ENCODE measurements at regions not wholly inside any gene's neighbourhood (a gene's known extent, or its start where the extent isn't known, plus 50 kb on each side); places are given as distances from the start of the nearest gene placed in this dataset.
"Not testable (repeated sequence)": the region's sequence is repeated elsewhere in the genome, so short reads cannot be mapped to it uniquely, and the experiment has no call there.

DNA sequence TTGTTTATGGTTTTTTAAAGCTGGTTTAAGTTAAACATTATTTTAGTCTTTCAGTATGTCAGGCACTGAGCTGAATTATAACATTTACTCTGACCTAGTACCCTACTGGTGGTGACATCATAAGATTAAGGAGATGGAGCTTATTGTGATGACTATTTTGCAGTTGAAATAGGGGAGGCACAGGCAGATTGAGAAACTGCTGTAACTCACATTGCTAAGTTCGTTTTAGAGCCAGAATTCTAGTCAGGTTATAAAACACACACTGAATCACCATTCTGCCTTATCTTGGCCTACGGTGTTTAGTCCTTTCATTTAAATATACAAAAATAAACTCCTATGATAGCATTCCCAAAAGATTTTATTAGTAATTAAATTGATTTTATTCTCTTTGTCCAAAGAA lies 584.1 kb downstream of the TFAP2A start:
- Histone ChIP-seq H3K9me3 (ENCODE audit: control insufficient read depth, low read depth, low read length) (no peaks in the 10 kb centered on the region), H3K4me3 (ENCODE audit: low read length) (no peak overlapping the region), H3K27ac (ENCODE audit: low read length) (no peak overlapping the region), H3K27me3 (ENCODE audit: control insufficient read depth, insufficient read depth, low read length) (no peaks in the 10 kb centered on the region), H3K9ac (ENCODE audit: low read length) (no peak overlapping the region), H3K4me1 (ENCODE audit: control insufficient read depth, low read depth, low read length) (no peaks in the 10 kb centered on the region), H3K36me3 (ENCODE audit: control insufficient read depth, low read depth, low read length) (no peaks in the 10 kb centered on the region)

DNA sequence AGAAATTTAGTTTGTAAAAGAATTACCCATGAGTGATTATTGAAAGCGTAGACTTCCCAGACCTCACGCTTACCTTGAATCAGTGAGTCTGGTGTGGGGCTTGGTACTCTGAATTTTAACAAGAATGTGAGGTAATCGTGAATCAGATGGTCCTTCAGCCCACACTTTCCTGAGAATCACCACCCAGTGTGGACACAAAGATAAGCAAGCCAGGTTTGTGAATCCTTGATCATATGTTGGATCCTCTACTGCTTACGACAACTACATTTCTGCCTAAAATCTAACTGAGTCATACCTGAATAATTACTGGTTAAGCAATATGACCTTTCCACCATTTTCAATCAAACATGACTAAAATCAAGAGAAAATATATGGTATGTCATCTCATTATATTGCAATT lies 589.3 kb downstream of the TFAP2A start:
- Histone ChIP-seq H3K9me3 (ENCODE audit: control insufficient read depth, low read depth, low read length) (no peaks in the 10 kb centered on the region), H3K27me3 (ENCODE audit: control insufficient read depth, insufficient read depth, low read length) (no peaks in the 10 kb centered on the region), H3K36me3 (ENCODE audit: control insufficient read depth, low read depth, low read length) (no peaks in the 10 kb centered on the region), H3K4me1 (ENCODE audit: control insufficient read depth, low read depth, low read length) (no peaks in the 10 kb centered on the region), H3K4me3 (ENCODE audit: low read length) (no peak overlapping the region), H3K9ac (ENCODE audit: low read length) (no peak overlapping the region), H3K27ac (ENCODE audit: low read length) (no peak overlapping the region)

DNA sequence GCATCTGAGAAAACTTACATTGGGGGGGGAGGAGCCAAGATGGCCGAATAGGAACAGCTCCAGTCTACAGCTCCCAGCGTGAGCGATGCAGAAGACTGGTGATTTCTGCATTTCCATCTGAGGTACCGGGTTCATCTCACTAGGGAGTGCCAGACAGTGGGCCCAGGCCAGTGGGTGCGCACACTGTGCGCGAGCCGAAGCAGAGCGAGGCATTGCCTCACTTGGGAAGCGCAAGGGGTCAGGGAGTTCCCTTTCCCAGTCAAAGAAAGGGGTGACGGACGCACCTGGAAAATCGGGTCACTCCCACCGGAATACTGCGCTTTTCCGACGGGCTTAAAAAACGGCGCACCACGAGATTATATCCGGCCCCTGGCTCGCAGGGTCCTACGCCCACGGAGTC lies 604.1 kb downstream of the TFAP2A start:
- not testable (repeated sequence) for H3K9ac ChIP-seq (ENCODE audit: low read length)

GRCh38 chr6:9810286-9810685 lies 604.6 kb downstream of the TFAP2A start:
- Histone ChIP-seq H3K36me3 (ENCODE audit: control insufficient read depth, low read depth, low read length) (no peaks in the 10 kb centered on the region), H3K4me1 (ENCODE audit: control insufficient read depth, low read depth, low read length) (no peaks in the 10 kb centered on the region), H3K27me3 (ENCODE audit: control insufficient read depth, insufficient read depth, low read length) (no peaks in the 10 kb centered on the region), H3K27ac (ENCODE audit: low read length) (no peak overlapping the region), H3K9me3 (ENCODE audit: control insufficient read depth, low read depth, low read length) (no peaks in the 10 kb centered on the region), H3K9ac (ENCODE audit: low read length) (no peak overlapping the region), H3K4me3 (ENCODE audit: low read length) (no peak overlapping the region)

More for the DNA sequence above, 604.1 kb downstream of the TFAP2A start:
- H3K27ac ChIP-seq (ENCODE audit: low read length); H3K4me1 ChIP-seq (ENCODE audit: control insufficient read depth, low read depth, low read length); H3K36me3 ChIP-seq (ENCODE audit: control insufficient read depth, low read depth, low read length); H3K27me3 ChIP-seq (ENCODE audit: control insufficient read depth, insufficient read depth, low read length); H3K4me3 ChIP-seq (ENCODE audit: low read length); H3K9me3 ChIP-seq (ENCODE audit: control insufficient read depth, low read depth, low read length): not testable (repeated sequence)

DNA sequence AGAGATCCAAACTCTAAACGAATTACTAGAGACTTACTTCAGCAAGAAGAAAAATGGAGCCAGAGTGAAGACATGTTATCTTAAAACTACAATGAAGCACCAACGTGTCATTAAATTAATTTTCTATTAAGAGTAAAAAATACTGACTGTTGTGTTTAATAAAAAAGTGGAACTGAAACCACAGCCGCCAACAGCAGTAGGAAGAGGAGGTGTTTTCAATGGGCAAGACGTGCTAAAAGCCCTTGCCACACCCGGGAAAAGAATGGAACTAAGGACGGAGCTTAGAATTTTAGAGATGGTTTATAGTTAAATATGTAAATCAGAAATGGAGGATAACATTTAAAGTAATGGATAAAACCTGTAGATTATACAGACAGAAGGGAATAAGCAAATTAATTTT lies 608.7 kb downstream of the TFAP2A start:
- H3K27ac ChIP-seq (ENCODE audit: low read length): no peak overlapping the region
- no peaks in the 10 kb centered on the region for H3K9me3 ChIP-seq (ENCODE audit: control insufficient read depth, low read depth, low read length)
- no peak overlapping the region for H3K9ac ChIP-seq (ENCODE audit: low read length)
- H3K4me3 ChIP-seq (ENCODE audit: low read length): no peak overlapping the region
- no peaks in the 10 kb centered on the region for H3K27me3 ChIP-seq (ENCODE audit: control insufficient read depth, insufficient read depth, low read length)
- H3K36me3 ChIP-seq (ENCODE audit: control insufficient read depth, low read depth, low read length): no peaks in the 10 kb centered on the region
- H3K4me1 ChIP-seq (ENCODE audit: control insufficient read depth, low read depth, low read length): no peaks in the 10 kb centered on the region

DNA sequence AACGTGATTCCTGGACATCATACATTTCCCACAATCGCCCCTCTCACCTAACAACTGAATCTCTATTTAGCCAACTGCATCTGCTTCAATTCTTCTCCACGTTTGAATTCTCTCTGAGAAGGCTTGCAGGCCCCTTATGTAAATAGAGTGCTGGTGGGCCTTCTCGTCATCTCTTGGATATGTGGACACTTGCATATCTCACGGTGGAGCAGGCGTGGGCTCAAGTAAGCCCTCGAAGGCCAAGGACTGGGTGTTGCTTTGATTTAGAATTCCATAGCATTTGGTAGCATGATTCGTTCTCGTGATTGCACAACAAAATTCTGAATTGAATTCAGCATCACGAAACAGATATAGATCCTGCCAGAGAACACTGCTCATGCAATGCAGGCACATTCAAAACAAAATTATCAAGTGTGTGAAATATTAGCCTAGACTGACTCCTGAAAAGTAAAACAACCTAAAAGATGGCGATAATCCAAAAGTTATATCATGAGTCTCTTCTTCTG lies 613.6 kb downstream of the TFAP2A start:
- Histone ChIP-seq H3K4me3 (ENCODE audit: low read length) (no peak overlapping the region), H3K36me3 (ENCODE audit: control insufficient read depth, low read depth, low read length) (no peaks in the 10 kb centered on the region), H3K9ac (ENCODE audit: low read length) (no peak overlapping the region), H3K9me3 (ENCODE audit: control insufficient read depth, low read depth, low read length) (no peaks in the 10 kb centered on the region), H3K27ac (ENCODE audit: low read length) (no peak overlapping the region), H3K4me1 (ENCODE audit: control insufficient read depth, low read depth, low read length) (no peaks in the 10 kb centered on the region), H3K27me3 (ENCODE audit: control insufficient read depth, insufficient read depth, low read length) (no peaks in the 10 kb centered on the region)

DNA sequence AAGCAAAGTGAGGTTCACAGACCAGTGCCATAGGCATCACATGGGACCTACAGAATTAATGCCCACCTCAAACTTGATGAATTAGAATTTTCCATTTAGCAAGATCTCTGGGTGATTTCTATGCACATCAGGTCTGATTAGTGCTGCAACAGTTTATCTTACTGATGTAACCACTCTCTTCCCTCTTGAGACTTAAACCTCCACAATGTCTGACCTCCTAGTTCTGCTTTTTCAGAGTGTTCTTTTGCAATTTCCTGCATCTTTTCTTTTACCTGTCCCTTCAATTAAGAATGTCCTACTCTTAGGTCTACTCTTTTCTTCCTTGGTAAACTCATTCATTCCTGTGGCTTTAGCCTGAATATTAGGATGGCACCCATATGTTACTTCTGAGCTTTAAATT lies 615.3 kb downstream of the TFAP2A start:
- H3K36me3 ChIP-seq (ENCODE audit: control insufficient read depth, low read depth, low read length): no peaks in the 10 kb centered on the region
- H3K27ac ChIP-seq (ENCODE audit: low read length): no peak overlapping the region
- H3K4me1 ChIP-seq (ENCODE audit: control insufficient read depth, low read depth, low read length): peaks cover 3% of the 10 kb centered on the region

DNA sequence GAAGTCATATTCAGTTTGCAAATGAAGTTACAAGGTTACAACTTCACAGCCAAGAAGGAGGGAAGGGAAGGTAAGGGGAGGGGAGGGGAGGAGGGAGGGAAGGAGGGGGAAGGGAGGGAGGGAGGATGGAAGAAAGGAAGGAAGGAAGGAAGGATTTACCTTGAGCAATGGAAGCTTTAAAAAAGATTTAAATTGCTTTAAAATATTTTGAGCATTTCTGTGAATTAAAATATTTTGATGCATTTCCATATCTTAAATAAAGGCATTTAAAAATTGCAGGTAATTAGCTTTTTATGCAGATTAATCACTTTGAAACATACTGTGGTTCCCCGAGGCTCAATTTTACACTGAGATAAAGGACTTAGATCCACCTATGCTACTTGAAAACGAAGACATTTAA lies 618.0 kb downstream of the TFAP2A start:
- no peaks in the 10 kb centered on the region for H3K9me3 ChIP-seq (ENCODE audit: control insufficient read depth, low read depth, low read length)
- no peaks in the 10 kb centered on the region for H3K27me3 ChIP-seq (ENCODE audit: control insufficient read depth, insufficient read depth, low read length)
- no peak overlapping the region for H3K4me3 ChIP-seq (ENCODE audit: low read length)
- no peak overlapping the region for H3K9ac ChIP-seq (ENCODE audit: low read length)
- H3K36me3 ChIP-seq (ENCODE audit: control insufficient read depth, low read depth, low read length): no peaks in the 10 kb centered on the region
- H3K27ac ChIP-seq (ENCODE audit: low read length): no peak overlapping the region
- peaks cover 3% of the 10 kb centered on the region for H3K4me1 ChIP-seq (ENCODE audit: control insufficient read depth, low read depth, low read length)

More for the DNA sequence above, 615.3 kb downstream of the TFAP2A start:
- Histone ChIP-seq H3K4me3 (ENCODE audit: low read length) (no peak overlapping the region), H3K27me3 (ENCODE audit: control insufficient read depth, insufficient read depth, low read length) (no peaks in the 10 kb centered on the region), H3K9me3 (ENCODE audit: control insufficient read depth, low read depth, low read length) (no peaks in the 10 kb centered on the region), H3K9ac (ENCODE audit: low read length) (no peak overlapping the region)

GRCh38 chr6:9795880-9796279 lies 619.0 kb downstream of the TFAP2A start:
- Histone ChIP-seq H3K4me3 (ENCODE audit: low read length) (no peak overlapping the region), H3K9me3 (ENCODE audit: control insufficient read depth, low read depth, low read length) (no peaks in the 10 kb centered on the region), H3K4me1 (ENCODE audit: control insufficient read depth, low read depth, low read length) (peaks cover 3% of the 10 kb centered on the region), H3K9ac (ENCODE audit: low read length) (no peak overlapping the region), H3K36me3 (ENCODE audit: control insufficient read depth, low read depth, low read length) (no peaks in the 10 kb centered on the region), H3K27ac (ENCODE audit: low read length) (no peak overlapping the region), H3K27me3 (ENCODE audit: control insufficient read depth, insufficient read depth, low read length) (no peaks in the 10 kb centered on the region)

GRCh38 chr6:9789201-9789600 lies 625.7 kb downstream of the TFAP2A start:
- H3K9ac ChIP-seq (ENCODE audit: low read length): no peak overlapping the region
- H3K27ac ChIP-seq (ENCODE audit: low read length): no peak overlapping the region
- H3K27me3 ChIP-seq (ENCODE audit: control insufficient read depth, insufficient read depth, low read length): no peaks in the 10 kb centered on the region
- no peak overlapping the region for H3K4me3 ChIP-seq (ENCODE audit: low read length)
- H3K4me1 ChIP-seq (ENCODE audit: control insufficient read depth, low read depth, low read length): no peaks in the 10 kb centered on the region
- no peaks in the 10 kb centered on the region for H3K9me3 ChIP-seq (ENCODE audit: control insufficient read depth, low read depth, low read length)
- H3K36me3 ChIP-seq (ENCODE audit: control insufficient read depth, low read depth, low read length): no peaks in the 10 kb centered on the region

DNA sequence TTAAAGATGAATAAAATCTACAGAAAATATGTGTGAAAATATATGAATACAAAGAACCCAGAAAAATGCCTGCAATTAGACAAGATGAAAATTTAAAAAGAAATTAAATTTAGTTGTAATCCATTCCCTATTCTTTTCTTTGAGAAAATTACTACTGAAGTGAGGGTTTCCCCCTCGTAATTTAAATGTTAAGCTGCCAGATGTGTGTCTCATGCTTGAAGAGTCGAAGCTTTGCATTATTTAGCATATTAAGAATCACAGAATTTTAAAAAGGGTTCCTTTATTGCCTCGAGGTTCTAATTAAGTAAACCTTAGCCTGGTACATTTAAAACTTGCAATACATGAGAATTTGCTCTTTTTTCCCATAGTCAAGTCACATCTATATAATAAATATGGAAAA lies 630.1 kb downstream of the TFAP2A start:
- H3K36me3 ChIP-seq (ENCODE audit: control insufficient read depth, low read depth, low read length): no peaks in the 10 kb centered on the region
- no peak overlapping the region for H3K27ac ChIP-seq (ENCODE audit: low read length)
- H3K4me1 ChIP-seq (ENCODE audit: control insufficient read depth, low read depth, low read length): no peaks in the 10 kb centered on the region
- H3K9ac ChIP-seq (ENCODE audit: low read length): no peak overlapping the region
- no peaks in the 10 kb centered on the region for H3K27me3 ChIP-seq (ENCODE audit: control insufficient read depth, insufficient read depth, low read length)
- H3K9me3 ChIP-seq (ENCODE audit: control insufficient read depth, low read depth, low read length): no peaks in the 10 kb centered on the region
- no peak overlapping the region for H3K4me3 ChIP-seq (ENCODE audit: low read length)

DNA sequence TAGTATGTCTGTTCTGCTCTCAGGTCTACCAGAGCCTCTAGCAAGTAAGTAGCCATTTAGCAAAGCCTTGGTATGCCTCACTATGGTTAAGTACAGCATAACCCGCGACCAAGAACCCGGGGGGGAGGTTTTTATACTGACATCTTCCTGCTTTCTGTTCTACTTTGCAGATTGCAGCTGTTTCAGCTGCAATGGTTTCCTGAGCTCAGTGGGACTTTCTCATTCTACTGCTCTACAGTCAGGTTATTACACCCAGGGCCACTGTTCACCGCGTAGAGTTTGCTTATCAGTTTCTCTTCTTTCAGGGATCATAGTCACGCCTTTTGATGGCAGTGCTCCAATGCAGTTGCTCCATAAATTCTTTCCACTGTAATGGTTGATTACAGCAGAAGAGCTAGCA lies 631.3 kb downstream of the TFAP2A start:
- Histone ChIP-seq H3K9me3 (ENCODE audit: control insufficient read depth, low read depth, low read length) (no peaks in the 10 kb centered on the region), H3K27ac (ENCODE audit: low read length) (no peak overlapping the region), H3K4me3 (ENCODE audit: low read length) (no peak overlapping the region), H3K36me3 (ENCODE audit: control insufficient read depth, low read depth, low read length) (no peaks in the 10 kb centered on the region), H3K27me3 (ENCODE audit: control insufficient read depth, insufficient read depth, low read length) (no peaks in the 10 kb centered on the region), H3K9ac (ENCODE audit: low read length) (no peak overlapping the region), H3K4me1 (ENCODE audit: control insufficient read depth, low read depth, low read length) (no peaks in the 10 kb centered on the region)

Data from iPS-18a (cell line).